ENCODE measurements at regions not wholly inside any gene's neighbourhood (a gene's known extent, or its start where the extent isn't known, plus 50 kb on each side); places are given as distances from the start of the nearest gene placed in this dataset.
A peak's percentile ranks its signal among the peaks of the same experiment; 100 is the strongest.

- DNase-seq (ENCODE audit: low read depth, low spot score): no peak
- no peak for TF ChIP-seq CTCF (IDR thresholded peaks at IDR 0.05; ENCODE audit: low read depth, low read length)
- no peak overlapping the region for H3K4me3 ChIP-seq (ENCODE audit: low read depth, low read length)
- in situ Hi-C loops (cut with HindIII; ENCODE audit: low sequenced_read_pairs): no loop called here
Observed at GRCh38 chr15:66954601-66955000, 110.8 kb upstream of the SMAD3 start.

DNA sequence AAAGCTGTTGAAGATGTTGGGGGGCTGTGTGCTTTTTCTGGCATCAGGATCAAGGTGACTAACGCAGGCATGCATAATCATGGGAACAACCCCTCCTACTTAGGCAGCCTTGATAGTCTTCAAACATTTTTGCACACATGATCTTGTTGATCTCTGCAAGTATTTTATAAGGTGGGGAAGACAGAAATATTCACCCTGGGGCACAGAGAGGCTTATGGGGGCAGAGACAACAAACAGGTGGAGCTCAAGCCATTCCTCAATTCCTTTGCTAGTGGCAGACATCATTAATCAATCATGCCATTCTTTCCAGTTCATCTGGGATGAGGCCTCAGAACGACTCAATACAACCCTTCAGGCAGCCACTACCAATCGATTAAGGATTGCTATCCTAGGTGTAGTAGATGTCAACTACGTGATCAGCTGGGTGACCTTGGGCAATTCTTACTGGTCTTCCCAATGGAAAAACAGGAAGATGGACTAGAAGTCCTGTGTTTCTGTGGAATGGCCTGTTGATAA, 110.3 kb upstream of the SMAD3 start:
- no peak for DNase-seq (ENCODE audit: low read depth, low spot score)
- no peak overlapping the region for H3K4me3 ChIP-seq (ENCODE audit: low read depth, low read length)
- in situ Hi-C loops (cut with HindIII; ENCODE audit: low sequenced_read_pairs): no loop called here
- TF ChIP-seq CTCF (IDR thresholded peaks at IDR 0.05; ENCODE audit: low read depth, low read length): no peak

GRCh38 chr15:66955871-66956585, 109.4 kb upstream of the SMAD3 start:
- peak; percentile 60 for DNase-seq (ENCODE audit: low read depth, low spot score)
- in situ Hi-C loops (cut with HindIII; ENCODE audit: low sequenced_read_pairs): no loop called here
- no peak overlapping the region for H3K4me3 ChIP-seq (ENCODE audit: low read depth, low read length)
- TF ChIP-seq CTCF (IDR thresholded peaks at IDR 0.05; ENCODE audit: low read depth, low read length): no peak

- DNase-seq (ENCODE audit: low read depth, low spot score): no peak
- in situ Hi-C loops (cut with HindIII; ENCODE audit: low sequenced_read_pairs): no loop called here
- TF ChIP-seq CTCF (IDR thresholded peaks at IDR 0.05; ENCODE audit: low read depth, low read length): no peak
- no peak overlapping the region for H3K4me3 ChIP-seq (ENCODE audit: low read depth, low read length)
Observed at GRCh38 chr15:66956672-66957430, 108.6 kb upstream of the SMAD3 start.

- in situ Hi-C loops (cut with HindIII; ENCODE audit: low sequenced_read_pairs): no loop called here
- TF ChIP-seq CTCF (IDR thresholded peaks at IDR 0.05; ENCODE audit: low read depth, low read length): no peak
- no peak for DNase-seq (ENCODE audit: low read depth, low spot score)
- H3K4me3 ChIP-seq (ENCODE audit: low read depth, low read length): no peak overlapping the region
Observed at GRCh38 chr15:66957431-66957720, 108.0 kb upstream of the SMAD3 start.

- no peak for TF ChIP-seq CTCF (IDR thresholded peaks at IDR 0.05; ENCODE audit: low read depth, low read length)
- in situ Hi-C loops (cut with HindIII; ENCODE audit: low sequenced_read_pairs): no loop called here
- DNase-seq (ENCODE audit: low read depth, low spot score): no peak
- H3K4me3 ChIP-seq (ENCODE audit: low read depth, low read length): no peak overlapping the region
Observed at GRCh38 chr15:66959066-66959465, 106.3 kb upstream of the SMAD3 start.

Measured in astrocyte of the spinal cord (primary cell).